BE2C (cell line): ENCODE measurements at regions not wholly inside any gene's neighbourhood (a gene's known extent, or its start where the extent isn't known, plus 50 kb on each side); places are given as distances from the start of the nearest gene placed in this dataset.

Experiments
- DNase-seq: peaks from one replicate; pipeline ENCODE4 v3.0.0-alpha.2; 2020
- H3K27me3 ChIP-seq: fragments of 250-450 bp; sonication (Bioruptor Pico); 2 replicates; pipeline ENCODE4 v1.5.1; 2020; ENCODE audit warnings: mild to moderate bottlenecking
- H3K36me3 ChIP-seq: fragments of 250-450 bp; sonication (Bioruptor Pico); 2 replicates; pipeline ENCODE4 v1.5.1; 2020; ENCODE audit warnings: mild to moderate bottlenecking
- H3K4me1 ChIP-seq: fragments of 250-450 bp; sonication (Bioruptor Pico); 2 replicates; pipeline ENCODE4 v1.5.1; 2020
- H3K4me3 ChIP-seq: 2 replicates; pipeline ENCODE4 v1.5.1; 2011; ENCODE audit warnings: low read depth, low read length
- H3K9me3 ChIP-seq: fragments of 250-450 bp; sonication (Bioruptor Pico); 2 replicates; pipeline ENCODE4 v1.5.1; 2020
- TF ChIP-seq, protein P1 (sequence below): IDR thresholded peaks from 2 replicates; pipeline ENCODE4 v1.5.1; 2012; ENCODE audit warnings: mild to moderate bottlenecking, low read depth, low read length

DNA sequence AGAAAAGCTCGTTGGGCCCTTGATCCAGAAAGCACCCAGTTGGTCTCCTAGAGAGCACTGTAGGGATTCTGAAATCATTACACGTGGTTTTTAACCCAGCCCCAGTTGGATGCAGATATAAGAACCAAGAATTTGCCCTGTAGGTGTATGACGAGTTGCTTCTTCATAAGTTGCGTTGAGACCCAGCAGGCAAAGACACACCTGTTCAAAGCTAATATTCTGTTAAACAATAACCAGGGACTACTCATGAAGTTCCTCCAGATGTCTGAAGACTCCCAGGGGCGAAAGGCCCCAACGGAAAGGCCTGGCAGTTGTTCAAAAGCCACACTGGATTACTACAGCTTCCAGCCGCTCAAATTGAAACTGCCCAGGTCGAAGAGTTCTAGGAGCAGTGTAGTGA is 88.6 kb upstream of the HNRNPU start:
- Histone ChIP-seq H3K4me1 (no peaks in the 10 kb centered on the region), H3K4me3 (no peak overlapping the region), H3K27me3 (no peaks in the 10 kb centered on the region), H3K9me3 (no peaks in the 10 kb centered on the region), H3K36me3 (no peaks in the 10 kb centered on the region)
- no peak for DNase-seq
- TF ChIP-seq, protein P1, sequence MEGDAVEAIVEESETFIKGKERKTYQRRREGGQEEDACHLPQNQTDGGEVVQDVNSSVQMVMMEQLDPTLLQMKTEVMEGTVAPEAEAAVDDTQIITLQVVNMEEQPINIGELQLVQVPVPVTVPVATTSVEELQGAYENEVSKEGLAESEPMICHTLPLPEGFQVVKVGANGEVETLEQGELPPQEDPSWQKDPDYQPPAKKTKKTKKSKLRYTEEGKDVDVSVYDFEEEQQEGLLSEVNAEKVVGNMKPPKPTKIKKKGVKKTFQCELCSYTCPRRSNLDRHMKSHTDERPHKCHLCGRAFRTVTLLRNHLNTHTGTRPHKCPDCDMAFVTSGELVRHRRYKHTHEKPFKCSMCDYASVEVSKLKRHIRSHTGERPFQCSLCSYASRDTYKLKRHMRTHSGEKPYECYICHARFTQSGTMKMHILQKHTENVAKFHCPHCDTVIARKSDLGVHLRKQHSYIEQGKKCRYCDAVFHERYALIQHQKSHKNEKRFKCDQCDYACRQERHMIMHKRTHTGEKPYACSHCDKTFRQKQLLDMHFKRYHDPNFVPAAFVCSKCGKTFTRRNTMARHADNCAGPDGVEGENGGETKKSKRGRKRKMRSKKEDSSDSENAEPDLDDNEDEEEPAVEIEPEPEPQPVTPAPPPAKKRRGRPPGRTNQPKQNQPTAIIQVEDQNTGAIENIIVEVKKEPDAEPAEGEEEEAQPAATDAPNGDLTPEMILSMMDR: no peak

DNA sequence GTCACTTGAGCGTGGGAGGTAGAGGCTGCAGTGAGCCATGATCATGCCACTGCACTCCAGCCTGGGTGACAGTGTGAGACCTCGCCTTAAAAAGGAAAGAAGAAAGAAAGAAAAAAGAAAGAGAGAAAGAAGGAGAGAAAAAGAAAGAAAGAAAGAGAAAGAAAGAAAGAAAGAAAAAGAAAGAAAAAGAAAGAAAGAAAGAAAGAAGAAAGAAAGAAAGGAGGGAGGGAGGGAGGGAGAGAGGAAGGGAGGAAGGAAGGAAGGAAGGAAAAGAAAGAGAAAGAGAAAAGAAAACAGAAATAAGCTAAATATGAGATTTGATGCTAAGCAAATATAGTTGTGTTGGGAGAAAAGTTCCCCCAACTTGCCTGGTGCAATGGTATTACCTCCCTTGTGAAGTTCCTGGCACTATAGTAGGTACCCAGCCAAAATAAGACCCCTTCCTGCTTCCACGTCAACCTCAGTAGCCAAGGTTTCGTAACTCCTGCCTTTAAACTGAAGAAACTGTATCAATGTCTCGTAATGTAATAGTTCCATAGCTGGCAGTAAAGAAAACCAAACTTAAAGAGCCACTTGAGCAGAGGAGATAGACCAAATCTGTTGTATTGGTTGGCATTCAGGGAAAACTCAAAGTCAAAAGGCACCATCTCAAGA is 88.1 kb upstream of the HNRNPU start:
- Histone ChIP-seq H3K9me3 (no peaks in the 10 kb centered on the region), H3K4me3 (no peak overlapping the region), H3K27me3 (no peaks in the 10 kb centered on the region), H3K4me1 (no peaks in the 10 kb centered on the region), H3K36me3 (no peaks in the 10 kb centered on the region)
- DNase-seq: no peak
- TF ChIP-seq, protein P1: no peak

GRCh38 chr1:244948416-244948815 is 84.1 kb upstream of the HNRNPU start:
- Histone ChIP-seq H3K9me3 (no peaks in the 10 kb centered on the region), H3K36me3 (no peaks in the 10 kb centered on the region), H3K27me3 (no peaks in the 10 kb centered on the region), H3K4me1 (no peaks in the 10 kb centered on the region), H3K4me3 (no peak overlapping the region)
- TF ChIP-seq, protein P1: no peak
- no peak for DNase-seq

- no peaks in the 10 kb centered on the region for H3K27me3 ChIP-seq
- no peak for DNase-seq
- no peak overlapping the region for H3K4me3 ChIP-seq
- H3K9me3 ChIP-seq: no peaks in the 10 kb centered on the region
- no peaks in the 10 kb centered on the region for H3K36me3 ChIP-seq
- no peaks in the 10 kb centered on the region for H3K4me1 ChIP-seq
- TF ChIP-seq, protein P1: no peak
These were observed 80.8 kb upstream of the HNRNPU start for GRCh38 chr1:244945109-244945671.

DNA sequence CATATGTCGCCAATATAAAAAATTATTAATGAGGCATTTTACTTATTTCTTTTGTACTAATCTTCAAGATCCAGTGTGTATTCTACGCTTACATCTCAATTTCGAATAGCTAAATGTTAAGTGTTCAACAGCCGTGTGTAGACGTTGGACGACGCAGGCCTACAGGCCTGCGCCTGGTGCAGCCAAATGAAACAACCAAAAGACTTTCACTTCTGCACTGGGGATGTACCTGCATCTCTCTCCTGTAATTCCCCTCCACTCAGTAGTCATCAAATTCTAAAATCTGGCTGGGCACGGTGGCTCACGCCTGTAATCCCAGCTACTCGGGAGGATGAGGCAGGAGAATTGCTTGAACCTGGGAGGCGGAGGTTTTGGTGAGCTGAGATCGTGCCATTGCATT is 76.8 kb upstream of the HNRNPU start:
- no peak for DNase-seq
- Histone ChIP-seq H3K27me3 (no peaks in the 10 kb centered on the region), H3K4me1 (no peaks in the 10 kb centered on the region), H3K9me3 (no peaks in the 10 kb centered on the region), H3K36me3 (no peaks in the 10 kb centered on the region), H3K4me3 (no peak overlapping the region)
- TF ChIP-seq, protein P1: no peak

GRCh38 chr1:244937099-244937498 is 72.8 kb upstream of the HNRNPU start:
- no peak for DNase-seq
- H3K36me3 ChIP-seq: no peaks in the 10 kb centered on the region
- H3K4me3 ChIP-seq: no peak overlapping the region
- no peaks in the 10 kb centered on the region for H3K27me3 ChIP-seq
- TF ChIP-seq, protein P1: no peak
- H3K9me3 ChIP-seq: no peaks in the 10 kb centered on the region
- no peaks in the 10 kb centered on the region for H3K4me1 ChIP-seq
